Brain microvascular endothelial cell (primary cell): ENCODE measurements at regions not wholly inside any gene's neighbourhood (a gene's known extent, or its start where the extent isn't known, plus 50 kb on each side); places are given as distances from the start of the nearest gene placed in this dataset.

Experiments used
- DNase-seq: peaks from one replicate; pipeline ENCODE4 v3.0.0-alpha.2; 2020
- H3K27ac ChIP-seq: fragments of 250-450 bp; sonication (Bioruptor Pico); 2 replicates; pipeline ENCODE4 v1.5.1; 2020; ENCODE audit warnings: mild to moderate bottlenecking, moderate library complexity
- H3K27me3 ChIP-seq: fragments of 250-450 bp; sonication (Bioruptor Pico); replicated peaks from 2 replicates; pipeline ENCODE4 v1.5.1; 2020; ENCODE audit warnings: mild to moderate bottlenecking
- H3K36me3 ChIP-seq: fragments of 250-450 bp; sonication (Bioruptor Pico); replicated peaks from 2 replicates; pipeline ENCODE4 v1.5.1; 2020; ENCODE audit warnings: mild to moderate bottlenecking
- H3K4me3 ChIP-seq: 2 replicates; pipeline ENCODE4 v1.5.1; 2011; ENCODE audit warnings: low read depth, mild to moderate bottlenecking, control low read depth, low read length, moderate library complexity
- CTCF ChIP-seq: IDR thresholded peaks from 2 replicates; pipeline ENCODE4 v1.5.1; 2011; ENCODE audit warnings: low read depth, mild to moderate bottlenecking, moderate library complexity, low read length, control low read depth, inconsistent platforms; ENCODE audit errors: missing control alignments
- in situ Hi-C: cut with HindIII; loops from 2 replicates; pipeline ENCODE4 v1.10.0; 2017; ENCODE audit warnings: low sequenced_read_pairs, low pct_ligation_motif_present

- Histone ChIP-seq H3K27me3 (no peaks in the 10 kb centered on the region), H3K4me3 (no peak overlapping the region), H3K36me3 (no peaks in the 10 kb centered on the region), H3K27ac (no peak overlapping the region)
- no peak for TF ChIP-seq CTCF
- in situ Hi-C loops: no loop called here
- DNase-seq: no peak
Observed at GRCh38 chr4:19806865-19807264, 444.8 kb upstream of the SLIT2 start.

GRCh38 chr4:19803406-19803805 is 448.3 kb upstream of the SLIT2 start:
- H3K36me3 ChIP-seq: no peaks in the 10 kb centered on the region
- TF ChIP-seq CTCF: no peak
- no peak overlapping the region for H3K4me3 ChIP-seq
- in situ Hi-C loops: no loop called here
- H3K27me3 ChIP-seq: no peaks in the 10 kb centered on the region
- H3K27ac ChIP-seq: no peak overlapping the region
- no peak for DNase-seq

GRCh38 chr4:19793831-19794230 is 457.9 kb upstream of the SLIT2 start:
- Histone ChIP-seq H3K27ac (no peak overlapping the region), H3K36me3 (no peaks in the 10 kb centered on the region), H3K4me3 (no peak overlapping the region), H3K27me3 (no peaks in the 10 kb centered on the region)
- DNase-seq: no peak
- in situ Hi-C loops: no loop called here
- TF ChIP-seq CTCF: no peak

- Histone ChIP-seq H3K27ac (no peak overlapping the region), H3K27me3 (no peaks in the 10 kb centered on the region), H3K4me3 (no peak overlapping the region), H3K36me3 (no peaks in the 10 kb centered on the region)
- peak; percentile 34 for DNase-seq
- peak; percentile 48 for TF ChIP-seq CTCF
- in situ Hi-C loops: no loop called here
Observed at GRCh38 chr4:19791422-19792123, 460.1 kb upstream of the SLIT2 start.

GRCh38 chr4:19786616-19787015 is 465.1 kb upstream of the SLIT2 start:
- in situ Hi-C loops: no loop called here
- no peak for DNase-seq
- H3K4me3 ChIP-seq: no peak overlapping the region
- H3K27me3 ChIP-seq: no peaks in the 10 kb centered on the region
- no peak overlapping the region for H3K27ac ChIP-seq
- no peaks in the 10 kb centered on the region for H3K36me3 ChIP-seq
- no peak for TF ChIP-seq CTCF

- DNase-seq: no peak
- in situ Hi-C loops: no loop called here
- no peak for TF ChIP-seq CTCF
- Histone ChIP-seq H3K4me3 (no peak overlapping the region), H3K27ac (no peak overlapping the region), H3K36me3 (no peaks in the 10 kb centered on the region), H3K27me3 (no peaks in the 10 kb centered on the region)
Observed at GRCh38 chr4:19783667-19784223, 468.0 kb upstream of the SLIT2 start.
